GM19372 (cell line): ENCODE measurements at regions not wholly inside any gene's neighbourhood (a gene's known extent, or its start where the extent isn't known, plus 50 kb on each side); places are given as distances from the start of the nearest gene placed in this dataset.
A peak's percentile ranks its signal among the peaks of the same experiment; 100 is the strongest.

ENCODE experiments used
- ATAC-seq: cut with Tn5 transposase; IDR thresholded peaks from one replicate; pipeline ENCODE4 v1.9.1; 2021; ENCODE audit warnings: mild to moderate bottlenecking, low read depth, moderate library complexity; ENCODE audit not compliant: unreplicated experiment

- no peak for ATAC-seq
Measured at GRCh38 chr18:43868497-43868995, 591.3 kb upstream of the SYT4 start.

- ATAC-seq: no peak
Measured at GRCh38 chr18:43869451-43870008, 592.2 kb upstream of the SYT4 start.

- ATAC-seq: no peak
Measured at GRCh38 chr18:43870626-43871025, 593.3 kb upstream of the SYT4 start.

GRCh38 chr18:43875511-43875910 lies 598.2 kb upstream of the SYT4 start:
- no peak for ATAC-seq

GRCh38 chr18:43876286-43876685 lies 599.0 kb upstream of the SYT4 start:
- no peak for ATAC-seq

GRCh38 chr18:43876748-43877147 lies 599.5 kb upstream of the SYT4 start:
- no peak for ATAC-seq

- no peak for ATAC-seq
Measured at GRCh38 chr18:43877616-43878321, 600.5 kb upstream of the SYT4 start.

GRCh38 chr18:43879415-43879814 lies 602.1 kb upstream of the SYT4 start:
- no peak for ATAC-seq

- ATAC-seq: no peak
Measured at GRCh38 chr18:43882358-43883055, 605.2 kb upstream of the SYT4 start.

- no peak for ATAC-seq
Measured at GRCh38 chr18:43883886-43884285, 606.6 kb upstream of the SYT4 start.

GRCh38 chr18:43886341-43886740 lies 609.1 kb upstream of the SYT4 start:
- no peak for ATAC-seq

- ATAC-seq: no peak
Measured at GRCh38 chr18:43887491-43887890, 610.2 kb upstream of the SYT4 start.

GRCh38 chr18:43888598-43888997 lies 611.3 kb upstream of the SYT4 start:
- no peak for ATAC-seq

- no peak for ATAC-seq
Measured at GRCh38 chr18:43893001-43893637, 615.8 kb upstream of the SYT4 start.

GRCh38 chr18:43904209-43904837 lies 627.0 kb upstream of the SYT4 start:
- no peak for ATAC-seq

GRCh38 chr18:43914018-43914417 lies 636.7 kb upstream of the SYT4 start:
- no peak for ATAC-seq

- ATAC-seq: peak; percentile 43
Measured at GRCh38 chr18:43916984-43917383, 639.7 kb upstream of the SYT4 start.

GRCh38 chr18:43917520-43917919 lies 640.2 kb upstream of the SYT4 start:
- peak; percentile 52 for ATAC-seq

GRCh38 chr18:43919551-43919950 lies 642.3 kb upstream of the SYT4 start:
- no peak for ATAC-seq

GRCh38 chr18:43931439-43931838 lies 654.1 kb upstream of the SYT4 start:
- no peak for ATAC-seq

GRCh38 chr18:43932140-43932539 lies 654.9 kb upstream of the SYT4 start:
- no peak for ATAC-seq
